Bone marrow (tissue), 2 donors: ENCODE measurements at regions not wholly inside any gene's neighbourhood (a gene's known extent, or its start where the extent isn't known, plus 50 kb on each side); places are given as distances from the start of the nearest gene placed in this dataset.

ENCODE experiments used
- DNase-seq, 2 donors: peaks; one replicate each; lab custom pipeline; 2025; lab: John Stamatoyannopoulos, UW

GRCh38 chr5:124061068-124061430, 549.1 kb downstream of the CSNK1G3 start:
- no peak for DNase-seq

- DNase-seq, result no peak
These were observed 548.6 kb downstream of the CSNK1G3 start for GRCh38 chr5:124060413-124061067.

- DNase-seq, result no peak
These were observed 548.0 kb downstream of the CSNK1G3 start for GRCh38 chr5:124060011-124060410.

- no peak for DNase-seq
These were observed 547.2 kb downstream of the CSNK1G3 start for GRCh38 chr5:124059200-124059599.

GRCh38 chr5:124057724-124058231, 545.8 kb downstream of the CSNK1G3 start:
- DNase-seq, result no peak

GRCh38 chr5:124056991-124057723, 545.2 kb downstream of the CSNK1G3 start:
- peak; percentile 16 to 98 for DNase-seq

- no peak for DNase-seq
These were observed 544.5 kb downstream of the CSNK1G3 start for GRCh38 chr5:124056326-124056990.

GRCh38 chr5:124055751-124056150, 543.8 kb downstream of the CSNK1G3 start:
- no peak for DNase-seq

GRCh38 chr5:124054564-124054963, 542.6 kb downstream of the CSNK1G3 start:
- no peak for DNase-seq

- DNase-seq, result no peak
These were observed 541.4 kb downstream of the CSNK1G3 start for GRCh38 chr5:124053340-124053739.

GRCh38 chr5:124052201-124052600, 540.2 kb downstream of the CSNK1G3 start:
- no peak for DNase-seq

GRCh38 chr5:124050120-124050770, 538.3 kb downstream of the CSNK1G3 start:
- DNase-seq, result no peak

- DNase-seq, result no peak
These were observed 533.4 kb downstream of the CSNK1G3 start for GRCh38 chr5:124045412-124045811.

- DNase-seq, result no peak
These were observed 532.6 kb downstream of the CSNK1G3 start for GRCh38 chr5:124044613-124045012.

GRCh38 chr5:124043456-124043855, 531.5 kb downstream of the CSNK1G3 start:
- DNase-seq, result no peak

- no peak for DNase-seq
These were observed 528.8 kb downstream of the CSNK1G3 start for GRCh38 chr5:124040799-124041198.

- DNase-seq, result no peak
These were observed 527.4 kb downstream of the CSNK1G3 start for GRCh38 chr5:124039410-124039809.

- no peak for DNase-seq
These were observed 524.8 kb downstream of the CSNK1G3 start for GRCh38 chr5:124036786-124037185.

- DNase-seq, result no peak
These were observed 523.0 kb downstream of the CSNK1G3 start for GRCh38 chr5:124034963-124035362.

GRCh38 chr5:124034083-124034700, 522.2 kb downstream of the CSNK1G3 start:
- peak in 1 of 2 donors; percentile 28 for DNase-seq

GRCh38 chr5:124030043-124030491, 518.1 kb downstream of the CSNK1G3 start:
- DNase-seq, result no peak

- no peak for DNase-seq
These were observed 515.5 kb downstream of the CSNK1G3 start for GRCh38 chr5:124027441-124027840.
